CD8-positive, alpha-beta memory T cell (primary cell): ENCODE measurements at regions not wholly inside any gene's neighbourhood (a gene's known extent, or its start where the extent isn't known, plus 50 kb on each side); places are given as distances from the start of the nearest gene placed in this dataset.

ENCODE experiments used
- CTCF ChIA-PET: fragments of 350-600 bp; sonication (Branson Sonifier 250); formaldehyde crosslinking; loops from one replicate; lab custom pipeline; 2021; ENCODE audit warnings: antibody characterized with exemption; lab: Charles Lee
- POLR2A ChIA-PET: fragments of 350-600 bp; sonication (Branson Sonifier 250); formaldehyde crosslinking; loops from one replicate; lab custom pipeline; 2021; ENCODE audit warnings: antibody characterized with exemption; lab: Charles Lee
- DNase-seq, 5 donors: peaks; one replicate each; pipeline versions ENCODE4 v3.0.0 to v3.0.0-alpha.2; 2020 to 2022; ENCODE audit warnings: mixed read lengths in 1 of 5
- H3K27ac ChIP-seq: one replicate; pipeline ENCODE4 v1.7.0; 2013; ENCODE audit warnings: low read depth, mild to moderate bottlenecking, low read length, moderate library complexity
- H3K27me3 ChIP-seq: 2 replicates; pipeline ENCODE4 v1.7.0; 2013; ENCODE audit warnings: low read length, mild to moderate bottlenecking; ENCODE audit not compliant: insufficient read depth, poor library complexity, severe bottlenecking
- H3K36me3 ChIP-seq: 2 replicates; pipeline ENCODE4 v1.7.0; 2013; ENCODE audit warnings: mild to moderate bottlenecking, low read length, moderate library complexity; ENCODE audit not compliant: insufficient read depth
- H3K4me1 ChIP-seq: 2 replicates; pipeline ENCODE4 v1.7.0; 2013; ENCODE audit warnings: mild to moderate bottlenecking, low read length, moderate library complexity; ENCODE audit not compliant: insufficient read depth
- H3K4me3 ChIP-seq: 2 replicates; pipeline ENCODE4 v1.7.0; 2013; ENCODE audit warnings: mild to moderate bottlenecking, low read length
- H3K9me3 ChIP-seq: 2 replicates; pipeline ENCODE4 v1.7.0; 2013; ENCODE audit warnings: mild to moderate bottlenecking, low read length
- H3K27ac Mint-ChIP-seq, 8 donors: one replicate each; pipeline ENCODE4 v1.8.0; 2020 to 2021; ENCODE audit warnings: mixed read lengths in 8 of 8, mild to moderate bottlenecking in 6 of 8, inconsistent platforms in 3 of 8, moderate library complexity in 3 of 8
- H3K27me3 Mint-ChIP-seq, 2 donors: one replicate each; pipeline ENCODE4 v1.8.0; 2020 to 2021; ENCODE audit warnings: mixed read lengths in 2 of 2, mild to moderate bottlenecking in 1 of 2, moderate library complexity in 1 of 2
- H3K36me3 Mint-ChIP-seq, 3 donors: one replicate each; pipeline ENCODE4 v1.8.0; 2020 to 2021; ENCODE audit warnings: mixed read lengths in 3 of 3, inconsistent platforms in 1 of 3, mild to moderate bottlenecking in 1 of 3
- H3K4me1 Mint-ChIP-seq, 3 donors: one replicate each; pipeline ENCODE4 v1.8.0; 2020 to 2021; ENCODE audit warnings: mixed read lengths in 3 of 3, inconsistent platforms in 1 of 3, mild to moderate bottlenecking in 1 of 3
- H3K4me3 Mint-ChIP-seq, 7 donors: one replicate each; pipeline ENCODE4 v1.8.0; 2020 to 2021; ENCODE audit warnings: mixed read lengths in 7 of 7, mild to moderate bottlenecking in 6 of 7, moderate library complexity in 4 of 7, inconsistent platforms in 2 of 7
- H3K9me3 Mint-ChIP-seq, 5 donors: one replicate each; pipeline ENCODE4 v1.8.0; 2020 to 2022; ENCODE audit warnings: mixed read lengths in 5 of 5, mild to moderate bottlenecking in 3 of 5, moderate library complexity in 2 of 5, inconsistent platforms in 1 of 5

- POLR2A ChIA-PET: no interaction called here
Measured at GRCh38 chr1:106907795-106908194, 148.7 kb upstream of the PRMT6 start.

GRCh38 chr1:106908689-106909088 lies 147.8 kb upstream of the PRMT6 start:
- H3K36me3 Mint-ChIP-seq: no peaks in the 10 kb centered on the region
- CTCF ChIA-PET: no interaction called here
- H3K9me3 Mint-ChIP-seq: peaks cover 0 to 19% (median 0%) of the 10 kb centered on the region in 5 donors
- no peaks in the 10 kb centered on the region for H3K9me3 ChIP-seq
- no peaks in the 10 kb centered on the region for H3K27me3 Mint-ChIP-seq
- no peak overlapping the region for H3K27ac ChIP-seq
- no peak overlapping the region for H3K27ac Mint-ChIP-seq
- POLR2A ChIA-PET: no interaction called here
- H3K27me3 ChIP-seq: no peaks in the 10 kb centered on the region
- DNase-seq: no peak
- H3K4me1 Mint-ChIP-seq: no peaks in the 10 kb centered on the region
- no peaks in the 10 kb centered on the region for H3K4me1 ChIP-seq
- H3K4me3 ChIP-seq: no peak overlapping the region
- no peak overlapping the region for H3K4me3 Mint-ChIP-seq
- no peaks in the 10 kb centered on the region for H3K36me3 ChIP-seq

More at GRCh38 chr1:106907795-106908194, 148.7 kb upstream of the PRMT6 start:
- Mint-ChIP-seq H3K9me3 (peaks cover 0 to 19% (median 0%) of the 10 kb centered on the region in 5 donors), H3K4me1 (no peaks in the 10 kb centered on the region), H3K36me3 (no peaks in the 10 kb centered on the region), H3K4me3 (no peak overlapping the region), H3K27me3 (no peaks in the 10 kb centered on the region), H3K27ac (no peak overlapping the region)
- Histone ChIP-seq H3K9me3 (no peaks in the 10 kb centered on the region), H3K4me3 (no peak overlapping the region), H3K27ac (no peak overlapping the region), H3K4me1 (no peaks in the 10 kb centered on the region), H3K36me3 (no peaks in the 10 kb centered on the region), H3K27me3 (no peaks in the 10 kb centered on the region)
- DNase-seq: no peak
- CTCF ChIA-PET: no interaction called here

GRCh38 chr1:106910798-106911197 lies 145.7 kb upstream of the PRMT6 start:
- Mint-ChIP-seq H3K36me3 (no peaks in the 10 kb centered on the region), H3K4me1 (no peaks in the 10 kb centered on the region), H3K27me3 (no peaks in the 10 kb centered on the region), H3K4me3 (no peak overlapping the region), H3K27ac (no peak overlapping the region), H3K9me3 (peaks cover 0 to 6% (median 0%) of the 10 kb centered on the region in 5 donors)
- no peak overlapping the region for H3K27ac ChIP-seq
- H3K4me1 ChIP-seq: no peaks in the 10 kb centered on the region
- no peak for DNase-seq
- no peak overlapping the region for H3K4me3 ChIP-seq
- ChIA-PET POLR2A (no interaction called here), CTCF (no interaction called here)
- H3K27me3 ChIP-seq: no peaks in the 10 kb centered on the region
- no peaks in the 10 kb centered on the region for H3K36me3 ChIP-seq
- no peaks in the 10 kb centered on the region for H3K9me3 ChIP-seq

- H3K36me3 ChIP-seq: no peaks in the 10 kb centered on the region
- no peak overlapping the region for H3K4me3 ChIP-seq
- H3K4me3 Mint-ChIP-seq: no peak overlapping the region
- CTCF ChIA-PET: no interaction called here
- no peaks in the 10 kb centered on the region for H3K9me3 ChIP-seq
- H3K27me3 ChIP-seq: no peaks in the 10 kb centered on the region
- no peak overlapping the region for H3K27ac Mint-ChIP-seq
- H3K4me1 ChIP-seq: no peaks in the 10 kb centered on the region
- H3K9me3 Mint-ChIP-seq: peaks cover 0 to 6% (median 0%) of the 10 kb centered on the region in 5 donors
- H3K27me3 Mint-ChIP-seq: peaks cover 0 to 2% of the 10 kb centered on the region in 2 donors
- no peak overlapping the region for H3K27ac ChIP-seq
- H3K36me3 Mint-ChIP-seq: no peaks in the 10 kb centered on the region
- no peak for DNase-seq
- H3K4me1 Mint-ChIP-seq: no peaks in the 10 kb centered on the region
- POLR2A ChIA-PET: no interaction called here
Measured at GRCh38 chr1:106912131-106912530, 144.3 kb upstream of the PRMT6 start.

- H3K36me3 Mint-ChIP-seq: no peaks in the 10 kb centered on the region
- Histone ChIP-seq H3K36me3 (no peaks in the 10 kb centered on the region), H3K27me3 (no peaks in the 10 kb centered on the region), H3K4me3 (no peak overlapping the region), H3K27ac (no peak overlapping the region), H3K4me1 (no peaks in the 10 kb centered on the region), H3K9me3 (no peaks in the 10 kb centered on the region)
- ChIA-PET CTCF (no interaction called here), POLR2A (no interaction called here)
- H3K4me3 Mint-ChIP-seq: no peak overlapping the region
- H3K4me1 Mint-ChIP-seq: no peaks in the 10 kb centered on the region
- peaks cover 0 to 3% (median 0%) of the 10 kb centered on the region in 5 donors for H3K9me3 Mint-ChIP-seq
- no peaks in the 10 kb centered on the region for H3K27me3 Mint-ChIP-seq
- H3K27ac Mint-ChIP-seq: no peak overlapping the region
- no peak for DNase-seq
Measured at GRCh38 chr1:106921186-106921585, 135.3 kb upstream of the PRMT6 start.

GRCh38 chr1:106924360-106924759 lies 132.1 kb upstream of the PRMT6 start:
- H3K36me3 ChIP-seq: no peaks in the 10 kb centered on the region
- ChIA-PET CTCF (no interaction called here), POLR2A (no interaction called here)
- Mint-ChIP-seq H3K36me3 (no peaks in the 10 kb centered on the region), H3K27me3 (no peaks in the 10 kb centered on the region), H3K27ac (no peak overlapping the region), H3K9me3 (peaks cover 0 to 3% (median 0%) of the 10 kb centered on the region in 5 donors), H3K4me3 (no peak overlapping the region), H3K4me1 (no peaks in the 10 kb centered on the region)
- no peak for DNase-seq
- H3K27me3 ChIP-seq: no peaks in the 10 kb centered on the region
- H3K4me1 ChIP-seq: no peaks in the 10 kb centered on the region
- H3K4me3 ChIP-seq: no peak overlapping the region
- no peak overlapping the region for H3K27ac ChIP-seq
- no peaks in the 10 kb centered on the region for H3K9me3 ChIP-seq

GRCh38 chr1:106925750-106926149 lies 130.7 kb upstream of the PRMT6 start:
- H3K27ac Mint-ChIP-seq: no peak overlapping the region
- no peaks in the 10 kb centered on the region for H3K27me3 Mint-ChIP-seq
- ChIA-PET POLR2A (no interaction called here), CTCF (no interaction called here)
- no peaks in the 10 kb centered on the region for H3K27me3 ChIP-seq
- H3K4me3 Mint-ChIP-seq: no peak overlapping the region
- H3K4me3 ChIP-seq: no peak overlapping the region
- H3K36me3 Mint-ChIP-seq: no peaks in the 10 kb centered on the region
- no peaks in the 10 kb centered on the region for H3K4me1 ChIP-seq
- H3K9me3 Mint-ChIP-seq: peaks cover 0 to 3% (median 3%) of the 10 kb centered on the region in 5 donors
- no peak for DNase-seq
- H3K27ac ChIP-seq: no peak overlapping the region
- H3K4me1 Mint-ChIP-seq: no peaks in the 10 kb centered on the region
- H3K36me3 ChIP-seq: no peaks in the 10 kb centered on the region
- no peaks in the 10 kb centered on the region for H3K9me3 ChIP-seq

- no peaks in the 10 kb centered on the region for H3K9me3 ChIP-seq
- no peaks in the 10 kb centered on the region for H3K4me1 Mint-ChIP-seq
- H3K4me1 ChIP-seq: no peaks in the 10 kb centered on the region
- no peaks in the 10 kb centered on the region for H3K36me3 Mint-ChIP-seq
- POLR2A ChIA-PET: no interaction called here
- CTCF ChIA-PET: no interaction called here
- peaks cover 0 to 3% (median 3%) of the 10 kb centered on the region in 5 donors for H3K9me3 Mint-ChIP-seq
- no peak overlapping the region for H3K27ac Mint-ChIP-seq
- H3K27ac ChIP-seq: no peak overlapping the region
- no peaks in the 10 kb centered on the region for H3K27me3 ChIP-seq
- DNase-seq: no peak
- no peak overlapping the region for H3K4me3 ChIP-seq
- no peaks in the 10 kb centered on the region for H3K27me3 Mint-ChIP-seq
- no peaks in the 10 kb centered on the region for H3K36me3 ChIP-seq
- H3K4me3 Mint-ChIP-seq: no peak overlapping the region
Measured at GRCh38 chr1:106926803-106927582, 129.5 kb upstream of the PRMT6 start.
